Esophagus muscularis mucosa (tissue), 4 donors: ENCODE measurements at regions not wholly inside any gene's neighbourhood (a gene's known extent, or its start where the extent isn't known, plus 50 kb on each side); places are given as distances from the start of the nearest gene placed in this dataset.

Experiments
- DNase-seq: peaks from one replicate; pipeline ENCODE4 v3.0.0-alpha.2; 2017; ENCODE audit errors: extremely low spot score
- H3K27ac ChIP-seq, 4 donors: fragments of 200-600 bp; sonication (generic); replicated peaks in 1 of 4; 1 replicate in 3 of 4; 2 replicates in 1 of 4; pipeline ENCODE4 v1.5.1; 2016 to 2019; ENCODE audit warnings: mild to moderate bottlenecking in 1 of 4
- H3K27me3 ChIP-seq, 4 donors: fragments of 200-600 bp; sonication (generic); one replicate each; pipeline versions ENCODE4 v1.5.1 to v1.6.0; 2016 to 2019
- H3K36me3 ChIP-seq, 4 donors: fragments of 200-600 bp; sonication (generic); one replicate each; pipeline ENCODE4 v1.5.1; 2016 to 2019
- H3K4me1 ChIP-seq, 4 donors: fragments of 200-600 bp; sonication (generic); one replicate each; pipeline ENCODE4 v1.5.1; 2016 to 2019
- H3K4me3 ChIP-seq, 4 donors: fragments of 200-600 bp; sonication (generic); 1 replicate in 2 of 4; 2 replicates in 2 of 4; pipeline ENCODE4 v1.5.1; 2016 to 2019; ENCODE audit warnings: mild to moderate bottlenecking in 4 of 4, moderate library complexity in 1 of 4
- H3K9me3 ChIP-seq, 4 donors: fragments of 200-600 bp; sonication (generic); 1 replicate in 3 of 4; 2 replicates in 1 of 4; pipeline ENCODE4 v1.5.1; 2016 to 2019
- EP300 ChIP-seq: sonication (generic); formaldehyde crosslinking; IDR thresholded peaks from one replicate; pipeline ENCODE4 v1.6.1; 2017; ENCODE audit warnings: antibody characterized with exemption
- POLR2A ChIP-seq: fragments of 450-650 bp; IDR thresholded peaks from one replicate; pipeline ENCODE4 v1.6.1; 2017; ENCODE audit warnings: antibody characterized with exemption, moderate library complexity, mild to moderate bottlenecking, low read depth
- POLR2AphosphoS5 ChIP-seq, 2 donors: sonication (generic); formaldehyde crosslinking; IDR thresholded peaks; one replicate each; pipeline ENCODE4 v1.6.1; 2017; ENCODE audit warnings: antibody characterized with exemption in 2 of 2
- WGBS: methylation state at CpG from one replicate; pipeline ENCODE4 v1.1.5; 2018; 5-methylcytosine and 5-hydroxymethylcytosine counted together
- intact Hi-C: fragments of 100-400 bp; cut with DNase I; formaldehyde crosslinking; loops from one replicate; pipeline ENCODE4 v1.15.1; 2023
- TF ChIP-seq, protein P1 (sequence below), 3 experiments: fragments of 200-600 bp in 2 of 3; fragments of 450-650 bp in 1 of 3; sonication (generic) in 2 of 3; IDR thresholded peaks; one replicate each; pipeline ENCODE4 v1.5.1; 2017 to 2019; ENCODE audit warnings: antibody characterized with exemption in 3 of 3, mild to moderate bottlenecking in 2 of 3, moderate library complexity in 1 of 3

- no peak for DNase-seq
- WGBS = 75% methylated on average over 1 of the region's 1 CpG
- no peak overlapping the region for H3K27ac ChIP-seq
- H3K36me3 ChIP-seq = no peaks in the 10 kb centered on the region
- H3K4me1 ChIP-seq = no peaks in the 10 kb centered on the region
- no peaks in the 10 kb centered on the region for H3K27me3 ChIP-seq
- intact Hi-C loops = no loop called here
- H3K4me3 ChIP-seq = no peak overlapping the region
- TF ChIP-seq POLR2A = no peak
- no peak for TF ChIP-seq POLR2AphosphoS5 (IDR thresholded peaks at IDR 0.05)
- no peak for TF ChIP-seq EP300
- TF ChIP-seq, protein P1, sequence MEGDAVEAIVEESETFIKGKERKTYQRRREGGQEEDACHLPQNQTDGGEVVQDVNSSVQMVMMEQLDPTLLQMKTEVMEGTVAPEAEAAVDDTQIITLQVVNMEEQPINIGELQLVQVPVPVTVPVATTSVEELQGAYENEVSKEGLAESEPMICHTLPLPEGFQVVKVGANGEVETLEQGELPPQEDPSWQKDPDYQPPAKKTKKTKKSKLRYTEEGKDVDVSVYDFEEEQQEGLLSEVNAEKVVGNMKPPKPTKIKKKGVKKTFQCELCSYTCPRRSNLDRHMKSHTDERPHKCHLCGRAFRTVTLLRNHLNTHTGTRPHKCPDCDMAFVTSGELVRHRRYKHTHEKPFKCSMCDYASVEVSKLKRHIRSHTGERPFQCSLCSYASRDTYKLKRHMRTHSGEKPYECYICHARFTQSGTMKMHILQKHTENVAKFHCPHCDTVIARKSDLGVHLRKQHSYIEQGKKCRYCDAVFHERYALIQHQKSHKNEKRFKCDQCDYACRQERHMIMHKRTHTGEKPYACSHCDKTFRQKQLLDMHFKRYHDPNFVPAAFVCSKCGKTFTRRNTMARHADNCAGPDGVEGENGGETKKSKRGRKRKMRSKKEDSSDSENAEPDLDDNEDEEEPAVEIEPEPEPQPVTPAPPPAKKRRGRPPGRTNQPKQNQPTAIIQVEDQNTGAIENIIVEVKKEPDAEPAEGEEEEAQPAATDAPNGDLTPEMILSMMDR (IDR thresholded peaks at IDR 0.05) = no peak
- H3K9me3 ChIP-seq = peaks cover 0 to 5% (median 2%) of the 10 kb centered on the region in 4 donors
Measured at GRCh38 chr1:238944028-238944427, 442.3 kb upstream of the CHRM3 start.

GRCh38 chr1:238927899-238928298, 458.5 kb upstream of the CHRM3 start:
- TF ChIP-seq POLR2AphosphoS5 (IDR thresholded peaks at IDR 0.05) (no peak), EP300 (no peak), POLR2A (no peak)
- TF ChIP-seq, protein P1 (IDR thresholded peaks at IDR 0.05) = no peak
- WGBS = 96% methylated on average over 1 of the region's 1 CpG
- Histone ChIP-seq H3K36me3 (no peaks in the 10 kb centered on the region), H3K27me3 (no peaks in the 10 kb centered on the region), H3K4me1 (no peaks in the 10 kb centered on the region), H3K27ac (no peak overlapping the region), H3K9me3 (no peaks in the 10 kb centered on the region), H3K4me3 (no peak overlapping the region)
- intact Hi-C loops = no loop called here
- no peak for DNase-seq

DNA sequence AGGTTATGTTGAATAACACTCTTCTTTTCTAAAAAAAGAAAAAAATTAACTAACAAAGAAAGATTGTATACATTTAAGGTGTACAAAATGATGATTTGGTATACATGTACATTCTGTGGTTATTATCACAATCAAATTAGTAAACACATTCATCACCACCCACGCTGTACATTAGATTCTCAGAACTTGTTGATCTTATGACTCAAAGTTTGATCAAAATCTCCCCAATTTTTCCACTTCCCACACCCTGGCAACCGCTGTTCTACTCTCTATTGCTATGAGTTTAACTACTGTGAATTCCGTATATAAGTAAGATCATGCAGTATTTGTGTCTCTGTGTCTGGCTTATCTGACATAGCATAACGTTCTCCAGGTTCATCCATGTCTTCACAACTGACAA, 469.5 kb upstream of the CHRM3 start:
- no peaks in the 10 kb centered on the region for H3K9me3 ChIP-seq
- intact Hi-C loops = no loop called here
- no peak overlapping the region for H3K27ac ChIP-seq
- DNase-seq = no peak
- H3K4me3 ChIP-seq = no peak overlapping the region
- 88% methylated on average over 4 of the region's 4 CpGs for WGBS
- TF ChIP-seq POLR2AphosphoS5 (IDR thresholded peaks at IDR 0.05) (no peak), POLR2A (no peak), EP300 (no peak)
- TF ChIP-seq, protein P1 (IDR thresholded peaks at IDR 0.05) = no peak
- no peaks in the 10 kb centered on the region for H3K27me3 ChIP-seq
- H3K36me3 ChIP-seq = no peaks in the 10 kb centered on the region
- H3K4me1 ChIP-seq = no peaks in the 10 kb centered on the region

DNA sequence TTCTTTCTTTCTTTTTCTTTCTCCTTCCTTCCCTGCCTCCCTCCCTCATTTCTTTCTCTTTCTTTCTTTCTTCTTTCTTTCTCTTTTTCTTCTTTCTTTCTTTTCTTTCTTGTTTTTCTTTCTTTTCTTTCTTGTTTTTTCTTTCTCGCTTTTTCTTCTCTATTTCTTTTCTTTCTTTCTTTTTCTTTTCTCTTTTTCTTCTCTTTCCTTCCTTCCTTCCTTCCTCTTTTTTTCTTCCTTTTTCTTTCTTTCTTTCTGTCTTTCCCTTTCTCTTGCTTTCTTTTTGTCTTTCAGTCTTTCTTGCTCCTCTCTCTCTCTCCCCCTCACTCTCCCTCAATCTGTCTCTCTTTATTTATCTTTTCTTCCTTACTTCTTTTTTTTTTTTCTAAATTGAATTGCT, 472.0 kb upstream of the CHRM3 start:
- no peak overlapping the region for H3K4me3 ChIP-seq
- TF ChIP-seq POLR2A (no peak), EP300 (no peak), POLR2AphosphoS5 (IDR thresholded peaks at IDR 0.05) (no peak)
- TF ChIP-seq, protein P1 (IDR thresholded peaks at IDR 0.05) = no peak
- no peak overlapping the region for H3K27ac ChIP-seq
- no peaks in the 10 kb centered on the region for H3K27me3 ChIP-seq
- intact Hi-C loops = no loop called here
- H3K4me1 ChIP-seq = no peaks in the 10 kb centered on the region
- H3K9me3 ChIP-seq = no peaks in the 10 kb centered on the region
- no peaks in the 10 kb centered on the region for H3K36me3 ChIP-seq
- 96% methylated on average over 1 of the region's 1 CpG for WGBS
- no peak for DNase-seq

DNA sequence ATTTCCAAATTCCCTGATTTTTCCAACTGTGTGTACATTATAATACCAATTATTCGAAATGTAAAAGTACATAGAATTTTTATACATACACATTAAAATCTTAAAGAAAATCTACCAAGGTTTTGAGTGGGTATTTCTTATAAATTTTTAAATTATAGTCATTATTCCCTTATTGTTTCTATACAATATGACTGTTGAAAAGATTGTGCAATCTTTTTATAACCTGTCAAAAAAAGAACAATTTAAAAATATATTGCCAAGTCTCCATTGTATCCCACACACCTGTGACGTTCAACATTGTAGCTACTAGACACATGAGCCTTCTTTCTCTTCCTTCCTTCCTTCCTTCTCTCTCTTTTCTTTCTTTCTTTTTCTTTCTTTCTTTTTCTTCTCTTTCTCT, 473.2 kb upstream of the CHRM3 start:
- Histone ChIP-seq H3K4me3 (no peak overlapping the region), H3K27ac (no peak overlapping the region), H3K4me1 (no peaks in the 10 kb centered on the region), H3K36me3 (no peaks in the 10 kb centered on the region), H3K9me3 (no peaks in the 10 kb centered on the region), H3K27me3 (no peaks in the 10 kb centered on the region)
- intact Hi-C loops = no loop called here
- 83% methylated on average over 2 of the region's 2 CpGs for WGBS
- no peak for DNase-seq
- TF ChIP-seq EP300 = no peak
- TF ChIP-seq, protein P1 (IDR thresholded peaks at IDR 0.05) = no peak
- no peak for TF ChIP-seq POLR2AphosphoS5 (IDR thresholded peaks at IDR 0.05)
- no peak for TF ChIP-seq POLR2A
